ENCODE measurements at regions not wholly inside any gene's neighbourhood (a gene's known extent, or its start where the extent isn't known, plus 50 kb on each side); places are given as distances from the start of the nearest gene placed in this dataset.

DNA sequence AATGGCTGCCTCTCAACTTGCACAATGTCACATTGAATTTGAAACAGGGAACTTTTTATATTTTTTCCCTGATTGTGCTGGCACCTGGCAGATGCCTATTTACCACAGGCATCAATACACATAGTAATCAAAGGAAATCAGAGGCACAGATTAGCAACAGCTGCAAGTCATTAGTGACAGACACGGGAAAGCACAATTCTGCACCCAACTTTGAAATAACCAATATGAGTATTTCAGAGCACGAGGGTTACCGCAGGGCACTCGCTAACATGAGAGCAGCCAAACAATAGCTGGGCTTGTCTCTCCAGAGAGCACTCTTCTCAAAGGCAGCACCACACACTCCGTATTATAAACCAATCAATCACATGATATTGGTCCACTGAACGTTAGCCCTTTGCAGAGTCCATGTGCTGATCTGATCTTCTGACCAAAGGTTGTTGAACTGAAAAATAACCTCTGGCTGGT is 149.5 kb downstream of the RNF144B start:
- TF ChIP-seq, protein P1, sequence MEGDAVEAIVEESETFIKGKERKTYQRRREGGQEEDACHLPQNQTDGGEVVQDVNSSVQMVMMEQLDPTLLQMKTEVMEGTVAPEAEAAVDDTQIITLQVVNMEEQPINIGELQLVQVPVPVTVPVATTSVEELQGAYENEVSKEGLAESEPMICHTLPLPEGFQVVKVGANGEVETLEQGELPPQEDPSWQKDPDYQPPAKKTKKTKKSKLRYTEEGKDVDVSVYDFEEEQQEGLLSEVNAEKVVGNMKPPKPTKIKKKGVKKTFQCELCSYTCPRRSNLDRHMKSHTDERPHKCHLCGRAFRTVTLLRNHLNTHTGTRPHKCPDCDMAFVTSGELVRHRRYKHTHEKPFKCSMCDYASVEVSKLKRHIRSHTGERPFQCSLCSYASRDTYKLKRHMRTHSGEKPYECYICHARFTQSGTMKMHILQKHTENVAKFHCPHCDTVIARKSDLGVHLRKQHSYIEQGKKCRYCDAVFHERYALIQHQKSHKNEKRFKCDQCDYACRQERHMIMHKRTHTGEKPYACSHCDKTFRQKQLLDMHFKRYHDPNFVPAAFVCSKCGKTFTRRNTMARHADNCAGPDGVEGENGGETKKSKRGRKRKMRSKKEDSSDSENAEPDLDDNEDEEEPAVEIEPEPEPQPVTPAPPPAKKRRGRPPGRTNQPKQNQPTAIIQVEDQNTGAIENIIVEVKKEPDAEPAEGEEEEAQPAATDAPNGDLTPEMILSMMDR (IDR thresholded peaks at IDR 0.05; ENCODE audit: low read depth, low read length): no peak
- TF ChIP-seq POLR2A (IDR thresholded peaks at IDR 0.05; ENCODE audit: extremely low read depth, insufficient read length): no peak
